MM.1S (cell line): ENCODE measurements at regions not wholly inside any gene's neighbourhood (a gene's known extent, or its start where the extent isn't known, plus 50 kb on each side); places are given as distances from the start of the nearest gene placed in this dataset.

Source experiments
- DNase-seq: peaks from one replicate; pipeline ENCODE4 v3.0.0-alpha.2; 2015
- H2AFZ ChIP-seq: fragments of 300-600 bp; sonication (generic); 2 replicates; pipeline ENCODE4 v1.6.0; 2016; ENCODE audit warnings: antibody characterized with exemption, low read length
- H3F3A ChIP-seq: fragments of 300-600 bp; sonication (generic); 2 replicates; pipeline ENCODE4 v1.6.1; 2016; ENCODE audit warnings: mild to moderate bottlenecking, antibody characterized with exemption, low read length, moderate library complexity, mixed read lengths; ENCODE audit not compliant: insufficient read depth
- H3K27ac ChIP-seq: fragments of 300-600 bp; sonication (generic); 2 replicates; pipeline ENCODE4 v1.5.1; 2016; ENCODE audit warnings: mild to moderate bottlenecking, low read length
- H3K27me3 ChIP-seq: fragments of 300-600 bp; sonication (generic); replicated peaks from 2 replicates; pipeline ENCODE4 v1.6.0; 2016; ENCODE audit warnings: low read length; ENCODE audit not compliant: insufficient read depth
- H3K36me3 ChIP-seq: fragments of 300-600 bp; sonication (generic); replicated peaks from 2 replicates; pipeline ENCODE4 v1.6.1; 2016; ENCODE audit warnings: mild to moderate bottlenecking, low read length, mixed read lengths; ENCODE audit not compliant: insufficient read depth
- H3K4me1 ChIP-seq: fragments of 300-600 bp; sonication (generic); 2 replicates; pipeline ENCODE4 v1.6.1; 2016; ENCODE audit warnings: low read length, mixed read lengths
- H3K4me2 ChIP-seq: fragments of 300-600 bp; sonication (generic); 2 replicates; pipeline ENCODE4 v1.6.0; 2016; ENCODE audit warnings: low read depth, low read length
- H3K4me3 ChIP-seq: fragments of 300-600 bp; sonication (generic); 2 replicates; pipeline ENCODE4 v1.5.1; 2016; ENCODE audit warnings: low read length, mixed read lengths
- H3K79me2 ChIP-seq: fragments of 300-600 bp; sonication (generic); 2 replicates; pipeline ENCODE4 v1.6.1; 2016; ENCODE audit warnings: mixed run types, low read length, mixed read lengths
- H3K9ac ChIP-seq: fragments of 300-600 bp; sonication (generic); 2 replicates; pipeline ENCODE4 v1.6.1; 2016; ENCODE audit warnings: low read length, mixed read lengths
- H3K9me2 ChIP-seq: fragments of 300-600 bp; sonication (generic); replicated peaks from 2 replicates; pipeline ENCODE4 v1.6.1; 2016; ENCODE audit warnings: mild to moderate bottlenecking, low read length, mixed read lengths; ENCODE audit not compliant: insufficient read depth
- H3K9me3 ChIP-seq: fragments of 300-600 bp; sonication (generic); replicated peaks from 2 replicates; pipeline ENCODE4 v1.6.1; 2016; ENCODE audit warnings: mild to moderate bottlenecking, low read length, mixed read lengths; ENCODE audit not compliant: insufficient read depth
- H4K20me1 ChIP-seq: fragments of 300-600 bp; sonication (generic); 2 replicates; pipeline ENCODE4 v1.6.1; 2016; ENCODE audit warnings: mild to moderate bottlenecking, low read length, moderate library complexity, mixed read lengths; ENCODE audit not compliant: insufficient read depth
- CTCF ChIP-seq: fragments of 300-600 bp; sonication (generic); IDR thresholded peaks from 2 replicates; pipeline ENCODE4 v1.5.1; 2016; ENCODE audit warnings: antibody characterized with exemption, low read length, mixed read lengths
- EZH2 ChIP-seq: fragments of 300-600 bp; sonication (generic); optimal IDR thresholded peaks from 2 replicates; pipeline ENCODE3; 2017; ENCODE audit warnings: low read depth, mild to moderate bottlenecking, antibody characterized with exemption, low read length, mixed read lengths
- EZH2phosphoT487 ChIP-seq: fragments of 300-600 bp; sonication (generic); IDR thresholded peaks from 2 replicates; pipeline ENCODE4 v1.6.1; 2018; ENCODE audit warnings: antibody characterized with exemption, low read length

DNA sequence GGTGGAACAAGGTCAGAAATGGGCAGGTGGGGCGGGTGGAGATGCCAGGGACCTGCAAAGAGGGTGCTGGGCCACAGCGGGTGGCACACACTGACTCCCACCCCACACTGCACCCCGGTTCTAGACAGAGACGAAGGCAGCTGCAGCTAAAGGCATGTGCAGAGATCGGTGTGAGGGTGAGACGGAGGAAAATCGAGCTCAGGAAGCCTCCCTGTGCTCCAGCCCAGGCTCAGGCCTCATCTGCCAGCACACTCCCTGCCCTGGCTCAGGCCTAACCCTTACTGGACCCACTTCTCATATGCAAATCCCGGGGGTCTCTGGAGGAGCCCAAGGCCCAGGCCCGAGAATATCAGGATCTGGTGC is 130.8 kb upstream of the PPP1R26 start:
- H3F3A ChIP-seq: no peaks in the 10 kb centered on the region
- no peak overlapping the region for H3K4me2 ChIP-seq
- H3K27me3 ChIP-seq: peaks cover 100% of the 10 kb centered on the region
- H3K4me3 ChIP-seq: no peak overlapping the region
- no peak for DNase-seq
- no peak overlapping the region for H2AFZ ChIP-seq
- H3K4me1 ChIP-seq: no peaks in the 10 kb centered on the region
- H3K79me2 ChIP-seq: no peaks in the 10 kb centered on the region
- no peaks in the 10 kb centered on the region for H4K20me1 ChIP-seq
- TF ChIP-seq EZH2phosphoT487 (no peak), EZH2 (no peak), CTCF (no peak)
- no peak overlapping the region for H3K9ac ChIP-seq
- no peak overlapping the region for H3K27ac ChIP-seq
- H3K9me2 ChIP-seq: no peaks in the 10 kb centered on the region
- H3K9me3 ChIP-seq: no peaks in the 10 kb centered on the region
- no peaks in the 10 kb centered on the region for H3K36me3 ChIP-seq

GRCh38 chr9:135349212-135350002 is 130.2 kb upstream of the PPP1R26 start:
- TF ChIP-seq EZH2phosphoT487: no peak
- no peak for TF ChIP-seq EZH2
- no peak for TF ChIP-seq CTCF

DNA sequence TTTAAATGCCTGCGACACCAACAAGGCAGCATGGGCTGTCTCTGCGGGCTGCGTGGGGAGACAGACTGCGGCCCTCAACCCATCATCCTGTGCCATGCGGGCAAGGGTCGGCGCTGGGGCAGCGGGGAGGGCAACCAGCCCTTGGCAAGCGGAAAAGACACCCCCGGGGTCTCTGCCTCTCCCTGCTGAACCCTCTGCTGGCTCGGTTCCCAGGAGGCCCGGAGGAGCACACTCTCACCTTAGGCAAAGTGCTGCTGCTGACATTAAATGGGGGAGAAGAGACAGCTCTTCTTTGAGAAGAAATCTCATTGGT is 129.6 kb upstream of the PPP1R26 start:
- H3K27ac ChIP-seq: no peak overlapping the region
- H2AFZ ChIP-seq: no peak overlapping the region
- no peak overlapping the region for H3K9ac ChIP-seq
- no peak overlapping the region for H3K4me3 ChIP-seq
- no peak overlapping the region for H3K4me2 ChIP-seq
- no peaks in the 10 kb centered on the region for H3F3A ChIP-seq
- DNase-seq: no peak
- no peaks in the 10 kb centered on the region for H3K9me2 ChIP-seq
- H3K4me1 ChIP-seq: no peaks in the 10 kb centered on the region
- peaks cover 98% of the 10 kb centered on the region for H3K27me3 ChIP-seq
- TF ChIP-seq EZH2 (no peak), EZH2phosphoT487 (no peak), CTCF (no peak)
- no peaks in the 10 kb centered on the region for H3K36me3 ChIP-seq
- H4K20me1 ChIP-seq: no peaks in the 10 kb centered on the region
- H3K9me3 ChIP-seq: no peaks in the 10 kb centered on the region
- H3K79me2 ChIP-seq: no peaks in the 10 kb centered on the region

More at GRCh38 chr9:135349212-135350002, 130.2 kb upstream of the PPP1R26 start:
- Histone ChIP-seq H3K27ac (no peak overlapping the region), H4K20me1 (no peaks in the 10 kb centered on the region), H3K4me1 (no peaks in the 10 kb centered on the region), H3K9me3 (no peaks in the 10 kb centered on the region), H3F3A (no peaks in the 10 kb centered on the region), H3K4me2 (no peak overlapping the region), H3K9me2 (no peaks in the 10 kb centered on the region), H3K27me3 (peaks cover 100% of the 10 kb centered on the region), H3K36me3 (no peaks in the 10 kb centered on the region), H3K4me3 (no peak overlapping the region), H3K79me2 (no peaks in the 10 kb centered on the region), H3K9ac (no peak overlapping the region), H2AFZ (no peak overlapping the region)
- no peak for DNase-seq
